Central memory CD4-positive, alpha-beta T cell (primary cell): ENCODE measurements at regions not wholly inside any gene's neighbourhood (a gene's known extent, or its start where the extent isn't known, plus 50 kb on each side); places are given as distances from the start of the nearest gene placed in this dataset.

Experiments used
- DNase-seq: peaks from one replicate; pipeline ENCODE4 v3.0.0; 2022

DNA sequence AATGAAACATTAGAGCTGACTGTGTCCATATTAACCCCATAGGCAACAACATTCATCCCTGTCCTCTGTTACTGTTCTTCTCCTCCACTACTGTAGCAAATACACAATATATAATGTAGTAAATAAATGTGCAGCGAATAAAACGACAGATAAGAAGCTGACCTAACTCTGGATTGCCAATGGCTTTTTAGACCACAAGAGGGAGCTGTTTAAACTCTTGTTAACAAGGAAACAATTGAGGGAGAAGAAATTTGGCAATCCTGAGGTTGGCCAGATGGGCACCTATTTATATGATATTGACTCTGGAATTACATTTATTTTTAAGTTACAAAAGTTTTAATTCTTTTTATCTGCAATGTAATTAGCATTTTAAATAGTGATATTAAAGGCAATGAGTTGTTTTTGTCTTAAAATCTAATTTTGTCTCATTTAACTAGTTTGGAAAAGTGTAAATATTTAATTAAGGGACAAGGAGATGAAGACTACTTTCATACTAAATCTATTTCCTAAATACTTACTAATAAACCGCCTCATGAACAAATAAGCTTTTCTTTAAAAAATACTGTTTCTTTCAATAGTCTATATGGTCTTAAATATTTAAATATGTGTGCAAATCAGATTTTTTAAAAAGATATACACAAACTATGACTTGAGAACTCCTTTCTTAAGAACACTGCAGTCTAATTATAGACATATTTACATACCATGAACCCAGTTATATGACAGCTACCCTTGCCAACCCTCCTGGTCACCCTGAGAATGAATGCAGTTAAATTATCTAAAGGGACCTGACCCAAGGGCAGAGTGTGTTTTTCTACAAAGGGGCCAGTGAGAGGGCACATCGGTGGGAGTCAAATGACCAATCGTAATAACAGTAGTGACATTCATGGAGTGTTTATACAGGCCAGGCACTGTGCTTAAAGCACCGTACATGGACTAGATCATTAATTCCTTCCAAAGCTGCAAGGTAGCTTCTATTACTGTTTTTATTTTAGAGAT, 52.9 kb upstream of the HPF1 start:
- peak; percentile 47 for DNase-seq

DNA sequence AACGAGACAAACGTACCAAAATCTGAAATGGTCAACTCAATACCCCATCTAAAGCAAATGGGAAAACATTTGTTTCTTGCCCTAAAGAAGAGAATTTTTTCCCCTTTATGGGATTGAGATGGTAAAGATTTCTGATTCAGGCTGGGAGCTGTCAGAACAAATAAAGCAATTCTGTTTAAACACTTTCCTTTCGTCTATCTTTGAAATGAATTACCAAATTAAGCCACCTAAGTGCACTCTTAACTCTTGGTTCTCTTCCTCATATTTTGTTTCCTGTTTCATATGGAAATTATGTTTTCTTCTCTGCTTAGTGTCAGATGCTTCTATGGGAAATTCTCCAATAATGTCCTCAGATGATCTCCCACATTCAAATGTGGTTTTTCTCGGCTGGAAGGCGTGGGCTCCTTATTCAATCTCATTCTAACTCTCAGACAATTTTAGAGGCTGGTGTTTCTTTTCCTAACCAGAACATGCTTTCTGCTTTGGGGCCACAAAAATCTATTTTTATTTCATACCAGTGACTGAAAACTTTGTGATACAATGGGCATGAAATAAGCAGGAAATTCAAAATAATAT, 50.3 kb upstream of the HPF1 start:
- no peak for DNase-seq
